ENCODE measurements at regions not wholly inside any gene's neighbourhood (a gene's known extent, or its start where the extent isn't known, plus 50 kb on each side); places are given as distances from the start of the nearest gene placed in this dataset.
"Not testable (repeated sequence)": the region's sequence is repeated elsewhere in the genome, so short reads cannot be mapped to it uniquely, and the experiment has no call there.

GRCh38 chr12:31906557-31907301 lies 52.5 kb upstream of the RESF1 start:
- peak; percentile 40 for DNase-seq (ENCODE audit: low read depth)

GRCh38 chr12:31903025-31903424 lies 56.2 kb upstream of the RESF1 start:
- DNase-seq (ENCODE audit: low read depth) = no peak

GRCh38 chr12:31900271-31900670 lies 58.9 kb upstream of the RESF1 start:
- peak; percentile 59 for DNase-seq (ENCODE audit: low read depth)

- DNase-seq (ENCODE audit: low read depth) = no peak
These were observed 60.1 kb upstream of the RESF1 start for GRCh38 chr12:31899109-31899508.

GRCh38 chr12:31897781-31898503 lies 61.3 kb upstream of the RESF1 start:
- peak; percentile 61 for DNase-seq (ENCODE audit: low read depth)

GRCh38 chr12:31897092-31897491 lies 62.1 kb upstream of the RESF1 start:
- DNase-seq (ENCODE audit: low read depth) = not testable (repeated sequence)

- DNase-seq (ENCODE audit: low read depth) = peak; percentile 98
These were observed 62.6 kb upstream of the RESF1 start for GRCh38 chr12:31896514-31897039.

- DNase-seq (ENCODE audit: low read depth) = no peak
These were observed 63.6 kb upstream of the RESF1 start for GRCh38 chr12:31895449-31896150.

- DNase-seq (ENCODE audit: low read depth) = peak; percentile 49
These were observed 68.6 kb upstream of the RESF1 start for GRCh38 chr12:31890295-31891285.

GRCh38 chr12:31887109-31887811 lies 72.0 kb upstream of the RESF1 start:
- DNase-seq (ENCODE audit: low read depth) = no peak

GRCh38 chr12:31882682-31883081 lies 76.5 kb upstream of the RESF1 start:
- not testable (repeated sequence) for DNase-seq (ENCODE audit: low read depth)

GRCh38 chr12:31880340-31880739 lies 78.9 kb upstream of the RESF1 start:
- DNase-seq (ENCODE audit: low read depth) = no peak

GRCh38 chr12:31877884-31878283 lies 81.3 kb upstream of the RESF1 start:
- no peak for DNase-seq (ENCODE audit: low read depth)

- DNase-seq (ENCODE audit: low read depth) = no peak
These were observed 82.4 kb upstream of the RESF1 start for GRCh38 chr12:31876568-31877424.

- DNase-seq (ENCODE audit: low read depth) = no peak
These were observed 83.6 kb upstream of the RESF1 start for GRCh38 chr12:31875609-31875964.

GRCh38 chr12:31874961-31875608 lies 84.1 kb upstream of the RESF1 start:
- DNase-seq (ENCODE audit: low read depth) = peak; percentile 95

GRCh38 chr12:31872831-31873604 lies 86.2 kb upstream of the RESF1 start:
- DNase-seq (ENCODE audit: low read depth) = no peak

GRCh38 chr12:31869972-31870371 lies 89.2 kb upstream of the RESF1 start:
- no peak for DNase-seq (ENCODE audit: low read depth)

GRCh38 chr12:31868965-31869364 lies 90.2 kb upstream of the RESF1 start:
- DNase-seq (ENCODE audit: low read depth) = peak; percentile 36
